ENCODE measurements at regions not wholly inside any gene's neighbourhood (a gene's known extent, or its start where the extent isn't known, plus 50 kb on each side); places are given as distances from the start of the nearest gene placed in this dataset.

DNA sequence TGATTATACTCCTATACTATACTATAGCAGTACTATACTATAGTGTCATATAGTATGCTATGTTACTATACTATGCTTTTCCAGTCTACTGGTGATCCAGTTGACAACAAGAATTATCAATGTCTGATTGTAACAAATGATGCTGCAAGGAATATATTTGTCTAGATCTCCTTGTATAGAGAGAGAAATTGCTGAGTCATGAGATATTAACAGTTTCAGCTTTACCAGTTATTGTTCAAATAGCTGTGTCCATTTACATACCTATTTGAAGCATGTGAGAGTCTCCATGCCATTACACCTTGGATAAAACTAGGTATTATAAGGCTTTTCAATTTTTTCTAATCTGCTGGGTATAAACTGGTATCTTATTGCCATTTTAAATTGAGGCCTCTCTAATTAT, 136.4 kb upstream of the SKOR2 start:
- no peak for TF ChIP-seq POLR2AphosphoS5 (IDR thresholded peaks at IDR 0.05; ENCODE audit: low read depth, low read length)
- TF ChIP-seq GABPA (IDR thresholded peaks at IDR 0.05; ENCODE audit: low read depth) = no peak
- TF ChIP-seq, protein P1, sequence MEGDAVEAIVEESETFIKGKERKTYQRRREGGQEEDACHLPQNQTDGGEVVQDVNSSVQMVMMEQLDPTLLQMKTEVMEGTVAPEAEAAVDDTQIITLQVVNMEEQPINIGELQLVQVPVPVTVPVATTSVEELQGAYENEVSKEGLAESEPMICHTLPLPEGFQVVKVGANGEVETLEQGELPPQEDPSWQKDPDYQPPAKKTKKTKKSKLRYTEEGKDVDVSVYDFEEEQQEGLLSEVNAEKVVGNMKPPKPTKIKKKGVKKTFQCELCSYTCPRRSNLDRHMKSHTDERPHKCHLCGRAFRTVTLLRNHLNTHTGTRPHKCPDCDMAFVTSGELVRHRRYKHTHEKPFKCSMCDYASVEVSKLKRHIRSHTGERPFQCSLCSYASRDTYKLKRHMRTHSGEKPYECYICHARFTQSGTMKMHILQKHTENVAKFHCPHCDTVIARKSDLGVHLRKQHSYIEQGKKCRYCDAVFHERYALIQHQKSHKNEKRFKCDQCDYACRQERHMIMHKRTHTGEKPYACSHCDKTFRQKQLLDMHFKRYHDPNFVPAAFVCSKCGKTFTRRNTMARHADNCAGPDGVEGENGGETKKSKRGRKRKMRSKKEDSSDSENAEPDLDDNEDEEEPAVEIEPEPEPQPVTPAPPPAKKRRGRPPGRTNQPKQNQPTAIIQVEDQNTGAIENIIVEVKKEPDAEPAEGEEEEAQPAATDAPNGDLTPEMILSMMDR (IDR thresholded peaks at IDR 0.05) = no peak
- TF ChIP-seq EP300 (IDR thresholded peaks at IDR 0.05; ENCODE audit: borderline replicate concordance in 1 of 2, low read depth in 1 of 2, low read length in 1 of 2) = no peak
- no peak for TF ChIP-seq TAF1 (IDR thresholded peaks at IDR 0.05; ENCODE audit: borderline replicate concordance, low read depth, low read length)
- TF ChIP-seq ZBTB33 (IDR thresholded peaks at IDR 0.05; ENCODE audit: borderline replicate concordance, low read depth) = no peak
- no peak for TF ChIP-seq USF2 (IDR thresholded peaks at IDR 0.05; ENCODE audit: borderline replicate concordance, low read depth, low read length)
- no peak for TF ChIP-seq RCOR1 (IDR thresholded peaks at IDR 0.05; ENCODE audit: low read length)
- TF ChIP-seq, protein P2, sequence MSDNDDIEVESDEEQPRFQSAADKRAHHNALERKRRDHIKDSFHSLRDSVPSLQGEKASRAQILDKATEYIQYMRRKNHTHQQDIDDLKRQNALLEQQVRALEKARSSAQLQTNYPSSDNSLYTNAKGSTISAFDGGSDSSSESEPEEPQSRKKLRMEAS (IDR thresholded peaks at IDR 0.05; ENCODE audit: low read depth) = no peak
- no peak for TF ChIP-seq YY1 (IDR thresholded peaks at IDR 0.05; ENCODE audit: low read depth)
- TF ChIP-seq SMC3 (IDR thresholded peaks at IDR 0.05; ENCODE audit: low read depth, low read length) = no peak
- no peak for TF ChIP-seq EZH2phosphoT487 (IDR thresholded peaks at IDR 0.05; ENCODE audit: borderline replicate concordance, low read depth)
- TF ChIP-seq NFIC (IDR thresholded peaks at IDR 0.05; ENCODE audit: borderline replicate concordance) = no peak
- no peak for TF ChIP-seq FOSL2 (IDR thresholded peaks at IDR 0.05; ENCODE audit: borderline replicate concordance, low read depth)

Data from SK-N-SH (cell line).